Tibial nerve (tissue), 3 donors: ENCODE measurements at regions not wholly inside any gene's neighbourhood (a gene's known extent, or its start where the extent isn't known, plus 50 kb on each side); places are given as distances from the start of the nearest gene placed in this dataset.

Experiments
- POLR2A ChIP-seq, 2 donors: fragments of 450-650 bp; IDR thresholded peaks; one replicate each; pipeline ENCODE4 v1.6.1; 2017; ENCODE audit warnings: antibody characterized with exemption in 2 of 2, mild to moderate bottlenecking in 2 of 2, moderate library complexity in 2 of 2
- TF ChIP-seq, protein P1 (sequence below), 5 experiments: fragments of 200-600 bp in 3 of 5; fragments of 450-650 bp in 2 of 5; sonication (generic) in 3 of 5; IDR thresholded peaks; one replicate each; pipeline ENCODE4 v1.5.1; 2016 to 2019; ENCODE audit warnings: antibody characterized with exemption in 5 of 5, mild to moderate bottlenecking in 3 of 5, moderate library complexity in 2 of 5

DNA sequence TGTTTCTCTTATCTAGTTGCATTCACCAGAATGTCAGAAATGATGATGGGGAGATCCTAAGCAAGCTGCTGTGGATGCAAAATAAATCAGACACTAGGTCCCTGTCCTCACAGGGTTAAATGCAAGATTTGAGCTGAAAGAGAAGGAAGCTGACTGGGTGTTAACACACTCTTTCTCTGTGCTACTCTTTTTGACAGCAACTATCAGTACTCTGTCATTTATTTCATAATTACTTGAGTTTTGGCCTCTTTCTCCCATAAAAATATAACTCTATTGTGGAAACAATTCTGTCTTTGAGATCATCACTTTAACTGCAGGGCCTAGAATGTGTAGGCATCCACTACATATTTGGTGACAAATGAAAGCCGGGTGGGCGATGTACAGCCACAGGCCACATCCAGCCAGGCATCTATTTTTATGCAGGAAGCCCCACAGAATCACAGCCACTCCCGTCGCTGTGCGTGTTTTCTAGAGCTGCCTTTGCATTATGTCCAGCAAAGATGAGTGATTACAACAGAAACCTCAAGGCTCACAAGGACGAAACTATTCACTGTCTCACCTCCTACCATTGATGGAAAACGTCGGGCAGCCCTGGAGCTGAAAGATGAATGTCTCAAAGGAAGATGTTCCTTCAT lies 849.0 kb downstream of the RNF144A start:
- TF ChIP-seq, protein P1, sequence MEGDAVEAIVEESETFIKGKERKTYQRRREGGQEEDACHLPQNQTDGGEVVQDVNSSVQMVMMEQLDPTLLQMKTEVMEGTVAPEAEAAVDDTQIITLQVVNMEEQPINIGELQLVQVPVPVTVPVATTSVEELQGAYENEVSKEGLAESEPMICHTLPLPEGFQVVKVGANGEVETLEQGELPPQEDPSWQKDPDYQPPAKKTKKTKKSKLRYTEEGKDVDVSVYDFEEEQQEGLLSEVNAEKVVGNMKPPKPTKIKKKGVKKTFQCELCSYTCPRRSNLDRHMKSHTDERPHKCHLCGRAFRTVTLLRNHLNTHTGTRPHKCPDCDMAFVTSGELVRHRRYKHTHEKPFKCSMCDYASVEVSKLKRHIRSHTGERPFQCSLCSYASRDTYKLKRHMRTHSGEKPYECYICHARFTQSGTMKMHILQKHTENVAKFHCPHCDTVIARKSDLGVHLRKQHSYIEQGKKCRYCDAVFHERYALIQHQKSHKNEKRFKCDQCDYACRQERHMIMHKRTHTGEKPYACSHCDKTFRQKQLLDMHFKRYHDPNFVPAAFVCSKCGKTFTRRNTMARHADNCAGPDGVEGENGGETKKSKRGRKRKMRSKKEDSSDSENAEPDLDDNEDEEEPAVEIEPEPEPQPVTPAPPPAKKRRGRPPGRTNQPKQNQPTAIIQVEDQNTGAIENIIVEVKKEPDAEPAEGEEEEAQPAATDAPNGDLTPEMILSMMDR (IDR thresholded peaks at IDR 0.05): no peak
- TF ChIP-seq POLR2A (IDR thresholded peaks at IDR 0.05): no peak
